ENCODE measurements at regions not wholly inside any gene's neighbourhood (a gene's known extent, or its start where the extent isn't known, plus 50 kb on each side); places are given as distances from the start of the nearest gene placed in this dataset.

DNA sequence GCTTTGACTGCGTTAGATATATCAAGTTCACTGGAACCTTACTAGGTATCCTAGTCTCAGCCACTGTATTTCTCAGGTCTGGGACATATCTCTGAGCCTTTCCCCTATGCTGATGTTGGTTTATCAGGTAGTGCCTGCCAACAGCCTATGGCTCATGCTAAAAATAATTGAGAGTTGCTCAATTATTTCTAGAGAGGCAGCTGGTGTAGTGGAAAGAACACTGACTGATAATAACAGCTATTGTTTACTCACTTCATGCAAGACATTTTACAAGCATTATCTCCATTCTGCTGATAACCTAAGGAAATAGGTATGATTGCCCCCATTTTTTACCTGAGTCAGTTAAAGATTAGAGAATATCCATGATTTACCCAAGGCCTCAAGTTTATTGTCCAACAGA lies 231.4 kb downstream of the LRRN1 start:
- TF ChIP-seq, protein P1, sequence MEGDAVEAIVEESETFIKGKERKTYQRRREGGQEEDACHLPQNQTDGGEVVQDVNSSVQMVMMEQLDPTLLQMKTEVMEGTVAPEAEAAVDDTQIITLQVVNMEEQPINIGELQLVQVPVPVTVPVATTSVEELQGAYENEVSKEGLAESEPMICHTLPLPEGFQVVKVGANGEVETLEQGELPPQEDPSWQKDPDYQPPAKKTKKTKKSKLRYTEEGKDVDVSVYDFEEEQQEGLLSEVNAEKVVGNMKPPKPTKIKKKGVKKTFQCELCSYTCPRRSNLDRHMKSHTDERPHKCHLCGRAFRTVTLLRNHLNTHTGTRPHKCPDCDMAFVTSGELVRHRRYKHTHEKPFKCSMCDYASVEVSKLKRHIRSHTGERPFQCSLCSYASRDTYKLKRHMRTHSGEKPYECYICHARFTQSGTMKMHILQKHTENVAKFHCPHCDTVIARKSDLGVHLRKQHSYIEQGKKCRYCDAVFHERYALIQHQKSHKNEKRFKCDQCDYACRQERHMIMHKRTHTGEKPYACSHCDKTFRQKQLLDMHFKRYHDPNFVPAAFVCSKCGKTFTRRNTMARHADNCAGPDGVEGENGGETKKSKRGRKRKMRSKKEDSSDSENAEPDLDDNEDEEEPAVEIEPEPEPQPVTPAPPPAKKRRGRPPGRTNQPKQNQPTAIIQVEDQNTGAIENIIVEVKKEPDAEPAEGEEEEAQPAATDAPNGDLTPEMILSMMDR (conservative IDR thresholded peaks at IDR 0.05; ENCODE audit: low read length) = no peak
- TF ChIP-seq EZH2phosphoT487 (IDR thresholded peaks at IDR 0.05; ENCODE audit: borderline replicate concordance, low read depth, low read length) = no peak
